Gastroesophageal sphincter (tissue), 4 donors: ENCODE measurements at regions not wholly inside any gene's neighbourhood (a gene's known extent, or its start where the extent isn't known, plus 50 kb on each side); places are given as distances from the start of the nearest gene placed in this dataset.

Experiments used
- ATAC-seq: fragments of 150-250 bp; one replicate; pipeline ENCODE4 v1.9.1; 2016; ENCODE audit warnings: mild to moderate bottlenecking, moderate library complexity
- H3K27ac ChIP-seq, 4 donors: fragments of 200-600 bp; sonication (generic) in 3 of 4; 1 replicate in 3 of 4; 2 replicates in 1 of 4; pipeline ENCODE4 v1.5.1; 2016 to 2019
- H3K27me3 ChIP-seq: fragments of 200-600 bp; sonication (generic); one replicate; pipeline ENCODE4 v1.5.1; 2019
- H3K36me3 ChIP-seq, 2 donors: fragments of 200-600 bp; sonication (generic); one replicate each; pipeline ENCODE4 v1.5.1; 2019; ENCODE audit warnings: control low read depth in 1 of 2
- H3K4me1 ChIP-seq, 3 donors: fragments of 200-600 bp; sonication (generic); 1 replicate in 2 of 3; 2 replicates in 1 of 3; pipeline ENCODE4 v1.5.1; 2016 to 2019; ENCODE audit warnings: control low read depth in 2 of 3
- H3K4me3 ChIP-seq, 2 donors: fragments of 200-600 bp; sonication (generic); one replicate each; pipeline ENCODE4 v1.5.1; 2019; ENCODE audit warnings: mild to moderate bottlenecking in 1 of 2, moderate library complexity in 1 of 2
- H3K9me3 ChIP-seq, 3 donors: fragments of 200-600 bp; sonication (generic); one replicate each; pipeline ENCODE4 v1.5.1; 2017 to 2019; ENCODE audit warnings: control low read depth in 2 of 3
- CTCF ChIP-seq, 4 experiments: fragments of 200-600 bp in 2 of 4; fragments of 450-650 bp in 2 of 4; sonication (generic) in 1 of 4; IDR thresholded peaks; one replicate each; pipeline ENCODE4 v1.5.1; 2017 to 2019; ENCODE audit warnings: antibody characterized with exemption in 4 of 4, mild to moderate bottlenecking in 2 of 4, moderate library complexity in 2 of 4
- EP300 ChIP-seq: sonication (generic); formaldehyde crosslinking; IDR thresholded peaks from one replicate; pipeline ENCODE4 v1.6.1; 2017; ENCODE audit warnings: antibody characterized with exemption, mild to moderate bottlenecking
- POLR2A ChIP-seq, 2 donors: fragments of 450-650 bp; IDR thresholded peaks; one replicate each; pipeline ENCODE4 v1.6.1; 2017; ENCODE audit warnings: antibody characterized with exemption in 2 of 2, mild to moderate bottlenecking in 2 of 2, moderate library complexity in 1 of 2
- POLR2AphosphoS5 ChIP-seq: sonication (generic); formaldehyde crosslinking; IDR thresholded peaks from one replicate; pipeline ENCODE4 v1.6.1; 2017; ENCODE audit warnings: antibody characterized with exemption
- WGBS, 2 donors: methylation state at CpG; one replicate each; pipeline ENCODE4 v1.1.5; 2018; ENCODE audit warnings: low coverage in 1 of 2; 5-methylcytosine and 5-hydroxymethylcytosine counted together

- Histone ChIP-seq H3K9me3 (no peaks in the 10 kb centered on the region), H3K4me3 (no peak overlapping the region), H3K4me1 (no peaks in the 10 kb centered on the region), H3K36me3 (no peaks in the 10 kb centered on the region), H3K27ac (no peak overlapping the region), H3K27me3 (no peaks in the 10 kb centered on the region)
- ATAC-seq, result no peak
- no peak for TF ChIP-seq POLR2AphosphoS5
- TF ChIP-seq EP300, result no peak
- no peak for TF ChIP-seq POLR2A (IDR thresholded peaks at IDR 0.05)
- TF ChIP-seq CTCF (IDR thresholded peaks at IDR 0.05), result no peak
- 89 to 100% methylated on average over 1 of the region's 1 CpG for WGBS, 2 donors
These were observed 172.5 kb downstream of the SH2D1A start for GRCh38 chrX:124518885-124519284.

- no peak for TF ChIP-seq POLR2A (IDR thresholded peaks at IDR 0.05)
- TF ChIP-seq POLR2AphosphoS5, result no peak
- no peak for TF ChIP-seq CTCF (IDR thresholded peaks at IDR 0.05)
- TF ChIP-seq EP300, result no peak
- ATAC-seq, result no peak
- no peaks in the 10 kb centered on the region for H3K27me3 ChIP-seq
- H3K27ac ChIP-seq, result no peak overlapping the region
- no peaks in the 10 kb centered on the region for H3K9me3 ChIP-seq
- no peak overlapping the region for H3K4me3 ChIP-seq
- 72 to 73% methylated on average over 3 of the region's 3 CpGs for WGBS, 2 donors
- no peaks in the 10 kb centered on the region for H3K36me3 ChIP-seq
- H3K4me1 ChIP-seq, result no peaks in the 10 kb centered on the region
These were observed 178.5 kb downstream of the SH2D1A start for GRCh38 chrX:124524852-124525251.

- TF ChIP-seq EP300, result no peak
- no peak for TF ChIP-seq POLR2AphosphoS5
- no peak for TF ChIP-seq POLR2A (IDR thresholded peaks at IDR 0.05)
- TF ChIP-seq CTCF (IDR thresholded peaks at IDR 0.05), result no peak
- no peak overlapping the region for H3K4me3 ChIP-seq
- H3K27me3 ChIP-seq, result no peaks in the 10 kb centered on the region
- no peak overlapping the region for H3K27ac ChIP-seq
- no peaks in the 10 kb centered on the region for H3K4me1 ChIP-seq
- no peak for ATAC-seq
- 86% methylated on average over 1 of the region's 3 CpGs; no CpG with 5 or more reads in 1 of the 2 donors for WGBS, 2 donors
- H3K36me3 ChIP-seq, result no peaks in the 10 kb centered on the region
- no peaks in the 10 kb centered on the region for H3K9me3 ChIP-seq
These were observed 183.4 kb downstream of the SH2D1A start for GRCh38 chrX:124529786-124530185.

- TF ChIP-seq POLR2AphosphoS5, result no peak
- TF ChIP-seq EP300, result no peak
- no peak for TF ChIP-seq POLR2A (IDR thresholded peaks at IDR 0.05)
- TF ChIP-seq CTCF (IDR thresholded peaks at IDR 0.05), result no peak
- Histone ChIP-seq H3K27me3 (no peaks in the 10 kb centered on the region), H3K36me3 (no peaks in the 10 kb centered on the region), H3K9me3 (no peaks in the 10 kb centered on the region), H3K27ac (no peak overlapping the region), H3K4me1 (no peaks in the 10 kb centered on the region), H3K4me3 (no peak overlapping the region)
- WGBS, 2 donors, result no CpG with 5 or more reads among the region's 1 CpG
- no peak for ATAC-seq
These were observed 184.4 kb downstream of the SH2D1A start for GRCh38 chrX:124530803-124531202.

- no peak overlapping the region for H3K4me3 ChIP-seq
- H3K27me3 ChIP-seq, result no peaks in the 10 kb centered on the region
- ATAC-seq, result no peak
- no peak overlapping the region for H3K27ac ChIP-seq
- H3K36me3 ChIP-seq, result no peaks in the 10 kb centered on the region
- TF ChIP-seq POLR2A (IDR thresholded peaks at IDR 0.05), result no peak
- no peak for TF ChIP-seq POLR2AphosphoS5
- TF ChIP-seq EP300, result no peak
- no peaks in the 10 kb centered on the region for H3K4me1 ChIP-seq
- 17 to 44% methylated on average over 1 to 3 of the region's 3 CpGs for WGBS, 2 donors
- H3K9me3 ChIP-seq, result no peaks in the 10 kb centered on the region
These were observed 188.2 kb downstream of the SH2D1A start for GRCh38 chrX:124534536-124534935.
